Caki2 (cell line): ENCODE measurements at regions not wholly inside any gene's neighbourhood (a gene's known extent, or its start where the extent isn't known, plus 50 kb on each side); places are given as distances from the start of the nearest gene placed in this dataset.
"Not testable (repeated sequence)": the region's sequence is repeated elsewhere in the genome, so short reads cannot be mapped to it uniquely, and the experiment has no call there.

Experiments
- DNase-seq: peaks from one replicate; pipeline ENCODE4 v3.0.0-alpha.2; 2015; ENCODE audit warnings: low read depth
- in situ Hi-C: cut with HindIII; loops from 2 replicates; pipeline ENCODE4 v1.10.0; 2016; ENCODE audit warnings: low sequenced_read_pairs, low pct_unique_long_range_greater_than_20kb, mixed read lengths

GRCh38 chr20:54839224-54839623, 363.8 kb downstream of the DOK5 start:
- DNase-seq = no peak
- in situ Hi-C loops = no loop called here

- in situ Hi-C loops = no loop called here
- no peak for DNase-seq
Observed at GRCh38 chr20:54837226-54837625, 361.8 kb downstream of the DOK5 start.

GRCh38 chr20:54822386-54822785, 347.0 kb downstream of the DOK5 start:
- DNase-seq = no peak
- in situ Hi-C loops = no loop called here

GRCh38 chr20:54820392-54820791, 345.0 kb downstream of the DOK5 start:
- in situ Hi-C loops = no loop called here
- DNase-seq = no peak

- no peak for DNase-seq
- in situ Hi-C loops = no loop called here
Observed at GRCh38 chr20:54806462-54806861, 331.1 kb downstream of the DOK5 start.

GRCh38 chr20:54794874-54795273, 319.5 kb downstream of the DOK5 start:
- no peak for DNase-seq
- in situ Hi-C loops = no loop called here

GRCh38 chr20:54794110-54794509, 318.7 kb downstream of the DOK5 start:
- in situ Hi-C loops = no loop called here

GRCh38 chr20:54793291-54793992, 318.0 kb downstream of the DOK5 start:
- no peak for DNase-seq
- in situ Hi-C loops = no loop called here

More at GRCh38 chr20:54794110-54794509, 318.7 kb downstream of the DOK5 start:
- DNase-seq = no peak

GRCh38 chr20:54792688-54793087, 317.3 kb downstream of the DOK5 start:
- in situ Hi-C loops = no loop called here
- no peak for DNase-seq

- DNase-seq, in situ Hi-C loops: not testable (repeated sequence)
Observed at GRCh38 chr20:54788260-54788659, 312.9 kb downstream of the DOK5 start.

GRCh38 chr20:54782758-54783157, 307.4 kb downstream of the DOK5 start:
- in situ Hi-C loops = not testable (repeated sequence)

GRCh38 chr20:54774426-54774825, 299.0 kb downstream of the DOK5 start:
- in situ Hi-C loops = no loop called here
- DNase-seq = no peak

More at GRCh38 chr20:54782758-54783157, 307.4 kb downstream of the DOK5 start:
- DNase-seq = not testable (repeated sequence)

GRCh38 chr20:54773643-54774000, 298.2 kb downstream of the DOK5 start:
- no peak for DNase-seq
- in situ Hi-C loops = no loop called here

- in situ Hi-C loops = no loop called here
- no peak for DNase-seq
Observed at GRCh38 chr20:54772893-54773642, 297.7 kb downstream of the DOK5 start.

- in situ Hi-C loops = no loop called here
- DNase-seq = no peak
Observed at GRCh38 chr20:54766483-54766882, 291.1 kb downstream of the DOK5 start.

GRCh38 chr20:54763366-54763765, 288.0 kb downstream of the DOK5 start:
- in situ Hi-C loops = no loop called here
- no peak for DNase-seq

GRCh38 chr20:54759589-54759988, 284.2 kb downstream of the DOK5 start:
- in situ Hi-C loops = no loop called here
- DNase-seq = no peak

GRCh38 chr20:54746796-54747195, 271.4 kb downstream of the DOK5 start:
- in situ Hi-C loops = no loop called here
- no peak for DNase-seq

GRCh38 chr20:54745780-54746179, 270.4 kb downstream of the DOK5 start:
- DNase-seq = no peak
- in situ Hi-C loops = no loop called here

- DNase-seq = no peak
- in situ Hi-C loops = no loop called here
Observed at GRCh38 chr20:54744097-54744496, 268.7 kb downstream of the DOK5 start.
